HepG2 (cell line): ENCODE measurements at regions not wholly inside any gene's neighbourhood (a gene's known extent, or its start where the extent isn't known, plus 50 kb on each side); places are given as distances from the start of the nearest gene placed in this dataset.
A peak's percentile ranks its signal among the peaks of the same experiment; 100 is the strongest.

Experiments
- ATF4 ChIP-seq, 2 experiments: fragments of 450-650 bp in 1 of 2; sonication (generic) in 1 of 2; formaldehyde crosslinking; IDR thresholded peaks; 2 replicates each; pipeline versions ENCODE4 v1.5.0 to v1.8.0; 2020 to 2022; ENCODE audit warnings: mild to moderate bottlenecking in 1 of 2, missing genetic modification reagents in 1 of 2
- ATF7 ChIP-seq, 2 experiments: fragments of 450-650 bp in 1 of 2; sonication (generic) in 1 of 2; formaldehyde crosslinking in 1 of 2; IDR thresholded peaks; 2 replicates each; pipeline versions ENCODE4 v1.4.0 to v1.6.1; 2016 to 2020; ENCODE audit warnings: antibody characterized with exemption in 1 of 2, mild to moderate bottlenecking in 1 of 2, missing genetic modification reagents in 1 of 2
- ETV5 ChIP-seq: IDR thresholded peaks from 2 replicates; pipeline ENCODE4 v1.6.1; 2018; ENCODE audit warnings: missing biosample characterization, missing genetic modification reagents, inconsistent platforms, borderline replicate concordance
- GATAD1 ChIP-seq: IDR thresholded peaks from 2 replicates; pipeline ENCODE4 v1.6.1; 2016; ENCODE audit warnings: missing genetic modification reagents, missing compliant biosample characterization
- HNF4G ChIP-seq, 2 experiments: sonication (generic) in 1 of 2; formaldehyde crosslinking in 1 of 2; IDR thresholded peaks; 2 replicates each; pipeline versions ENCODE4 v1.4.0 to v1.6.1; 2011 to 2020; ENCODE audit warnings: borderline replicate concordance in 2 of 2, low read depth in 2 of 2, mild to moderate bottlenecking in 2 of 2, low read length in 1 of 2, missing genetic modification reagents in 1 of 2, moderate library complexity in 1 of 2
- IRF2 ChIP-seq: IDR thresholded peaks from 2 replicates; pipeline ENCODE4 v1.6.1; 2018; ENCODE audit warnings: missing genetic modification reagents, missing compliant biosample characterization
- KDM1A ChIP-seq: IDR thresholded peaks from 2 replicates; pipeline ENCODE4 v1.6.1; 2016; ENCODE audit warnings: missing compliant biosample characterization
- KLF11 ChIP-seq: IDR thresholded peaks from 2 replicates; pipeline ENCODE4 v1.6.1; 2016; ENCODE audit warnings: missing compliant biosample characterization
- KLF9 ChIP-seq: IDR thresholded peaks from 2 replicates; pipeline ENCODE4 v1.6.1; 2016; ENCODE audit warnings: low read depth
- ONECUT2 ChIP-seq: sonication (generic); formaldehyde crosslinking; IDR thresholded peaks from 2 replicates; pipeline ENCODE4 v1.4.0; 2020; ENCODE audit warnings: missing genetic modification reagents
- STAG1 ChIP-seq: sonication (generic); formaldehyde crosslinking; IDR thresholded peaks from 2 replicates; pipeline ENCODE4 v1.4.0; 2020; ENCODE audit warnings: missing genetic modification reagents
- TEF ChIP-seq: sonication (generic); formaldehyde crosslinking; IDR thresholded peaks from 2 replicates; pipeline ENCODE4 v1.5.0; 2020; ENCODE audit warnings: missing genetic modification reagents
- ZFYVE20 ChIP-seq: sonication (generic); formaldehyde crosslinking; IDR thresholded peaks from 2 replicates; pipeline ENCODE4 v1.8.0; 2023; ENCODE audit warnings: low read depth, mild to moderate bottlenecking, moderate library complexity, missing genetic modification reagents, borderline replicate concordance
- ZNF232 ChIP-seq: sonication (generic); formaldehyde crosslinking; IDR thresholded peaks from 2 replicates; pipeline ENCODE4 v1.4.0; 2020; ENCODE audit warnings: missing genetic modification reagents, borderline replicate concordance
- ZNF451 ChIP-seq: sonication (generic); formaldehyde crosslinking; IDR thresholded peaks from 2 replicates; pipeline ENCODE4 v1.5.0; 2020; ENCODE audit warnings: mild to moderate bottlenecking, missing genetic modification reagents
- ZNF614 ChIP-seq: IDR thresholded peaks from 2 replicates; pipeline ENCODE4 v1.6.1; 2018; ENCODE audit warnings: missing biosample characterization, missing genetic modification reagents, inconsistent platforms, borderline replicate concordance
- TF ChIP-seq, protein P1 (sequence below): sonication (generic); formaldehyde crosslinking; IDR thresholded peaks from 2 replicates; pipeline ENCODE4 v1.8.1; 2023; ENCODE audit warnings: missing genetic modification reagents, mild to moderate bottlenecking, borderline replicate concordance
- TF ChIP-seq, protein P2 (sequence below), 2 experiments: sonication (generic) in 1 of 2; formaldehyde crosslinking in 1 of 2; IDR thresholded peaks; 2 replicates each; pipeline versions ENCODE4 v1.4.0 to v1.6.1; 2016 to 2020; ENCODE audit warnings: borderline replicate concordance in 1 of 2, low read depth in 1 of 2, mild to moderate bottlenecking in 1 of 2, missing genetic modification reagents in 1 of 2
- TF ChIP-seq, protein P3 (sequence below): sonication (generic); formaldehyde crosslinking; IDR thresholded peaks from 2 replicates; pipeline ENCODE4 v1.5.0; 2020; ENCODE audit warnings: mild to moderate bottlenecking, missing genetic modification reagents, borderline replicate concordance

GRCh38 chr2:88265352-88266303, 95.5 kb downstream of the THNSL2 start (continued):
- TF ChIP-seq ATF4 (CRISPR knock-in tag; IDR thresholded peaks at IDR 0.05) (peak in 1 of 2 experiments; percentile 76; a peak in 2 of 4 replicates), KLF9 (CRISPR knock-in tag) (no peak), GATAD1 (CRISPR knock-in tag) (peak; percentile 48; the same call in 1 of the 2 replicates), HNF4G (IDR thresholded peaks at IDR 0.05; ENCODE audit: borderline replicate concordance, low read depth, low read length) (no peak), HNF4G (CRISPR knock-in tag; IDR thresholded peaks at IDR 0.05; ENCODE audit: borderline replicate concordance, low read depth) (no peak), ATF7 (IDR thresholded peaks at IDR 0.05) (peak; percentile 15; the same call in 1 of the 2 replicates), ATF7 (CRISPR knock-in tag; IDR thresholded peaks at IDR 0.05) (no peak), ONECUT2 (CRISPR knock-in tag) (no peak), ZNF232 (CRISPR knock-in tag) (no peak), ZFYVE20 (CRISPR knock-in tag) (no peak), IRF2 (CRISPR knock-in tag) (peak; percentile 52; the same call in 1 of the 2 replicates), ETV5 (CRISPR knock-in tag) (peak; percentile 51; the same call in 1 of the 2 replicates), STAG1 (CRISPR knock-in tag) (no peak), ZNF451 (CRISPR knock-in tag) (no peak), KDM1A (CRISPR knock-in tag) (0 out of 2 replicates have a peak, but pooled peaks have one; percentile 7), KLF11 (CRISPR knock-in tag) (no peak), TEF (CRISPR knock-in tag) (peak; percentile 78), ZNF614 (CRISPR knock-in tag) (0 out of 2 replicates have a peak, but pooled peaks have one; percentile 51)
- TF ChIP-seq, protein P1, sequence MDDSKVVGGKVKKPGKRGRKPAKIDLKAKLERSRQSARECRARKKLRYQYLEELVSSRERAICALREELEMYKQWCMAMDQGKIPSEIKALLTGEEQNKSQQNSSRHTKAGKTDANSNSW (CRISPR knock-in tag): no peak
- TF ChIP-seq, protein P2, sequence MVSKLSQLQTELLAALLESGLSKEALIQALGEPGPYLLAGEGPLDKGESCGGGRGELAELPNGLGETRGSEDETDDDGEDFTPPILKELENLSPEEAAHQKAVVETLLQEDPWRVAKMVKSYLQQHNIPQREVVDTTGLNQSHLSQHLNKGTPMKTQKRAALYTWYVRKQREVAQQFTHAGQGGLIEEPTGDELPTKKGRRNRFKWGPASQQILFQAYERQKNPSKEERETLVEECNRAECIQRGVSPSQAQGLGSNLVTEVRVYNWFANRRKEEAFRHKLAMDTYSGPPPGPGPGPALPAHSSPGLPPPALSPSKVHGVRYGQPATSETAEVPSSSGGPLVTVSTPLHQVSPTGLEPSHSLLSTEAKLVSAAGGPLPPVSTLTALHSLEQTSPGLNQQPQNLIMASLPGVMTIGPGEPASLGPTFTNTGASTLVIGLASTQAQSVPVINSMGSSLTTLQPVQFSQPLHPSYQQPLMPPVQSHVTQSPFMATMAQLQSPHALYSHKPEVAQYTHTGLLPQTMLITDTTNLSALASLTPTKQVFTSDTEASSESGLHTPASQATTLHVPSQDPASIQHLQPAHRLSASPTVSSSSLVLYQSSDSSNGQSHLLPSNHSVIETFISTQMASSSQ (IDR thresholded peaks at IDR 0.05; ENCODE audit: low read depth): no peak
- TF ChIP-seq, protein P2 (CRISPR knock-in tag; IDR thresholded peaks at IDR 0.05; ENCODE audit: borderline replicate concordance): no peak
- TF ChIP-seq, protein P3, sequence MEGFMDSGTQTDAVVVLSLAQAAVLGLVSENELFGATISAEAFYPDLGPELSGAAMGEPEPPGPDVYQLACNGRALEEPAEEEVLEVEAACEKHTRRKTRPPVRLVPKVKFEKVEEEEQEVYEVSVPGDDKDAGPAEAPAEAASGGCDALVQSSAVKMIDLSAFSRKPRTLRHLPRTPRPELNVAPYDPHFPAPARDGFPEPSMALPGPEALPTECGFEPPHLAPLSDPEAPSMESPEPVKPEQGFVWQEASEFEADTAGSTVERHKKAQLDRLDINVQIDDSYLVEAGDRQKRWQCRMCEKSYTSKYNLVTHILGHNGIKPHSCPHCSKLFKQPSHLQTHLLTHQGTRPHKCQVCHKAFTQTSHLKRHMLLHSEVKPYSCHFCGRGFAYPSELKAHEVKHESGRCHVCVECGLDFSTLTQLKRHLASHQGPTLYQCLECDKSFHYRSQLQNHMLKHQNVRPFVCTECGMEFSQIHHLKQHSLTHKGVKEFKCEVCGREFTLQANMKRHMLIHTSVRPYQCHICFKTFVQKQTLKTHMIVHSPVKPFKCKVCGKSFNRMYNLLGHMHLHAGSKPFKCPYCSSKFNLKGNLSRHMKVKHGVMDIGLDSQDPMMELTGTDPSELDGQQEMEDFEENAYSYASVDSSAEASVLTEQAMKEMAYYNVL: no peak
